Fibroblast of skin of scalp (primary cell): ENCODE measurements at regions not wholly inside any gene's neighbourhood (a gene's known extent, or its start where the extent isn't known, plus 50 kb on each side); places are given as distances from the start of the nearest gene placed in this dataset.
"Not testable (repeated sequence)": the region's sequence is repeated elsewhere in the genome, so short reads cannot be mapped to it uniquely, and the experiment has no call there.

Source experiments
- DNase-seq: peaks from one replicate; pipeline ENCODE4 v3.0.0-alpha.2; 2013

GRCh38 chr5:143908959-143909358 is 97.0 kb downstream of the HMHB1 start:
- no peak for DNase-seq

GRCh38 chr5:143913008-143913752 is 101.2 kb downstream of the HMHB1 start:
- DNase-seq = peak; percentile 88

- DNase-seq = no peak
Measured at GRCh38 chr5:143914756-143915155, 102.8 kb downstream of the HMHB1 start.

- DNase-seq = peak; percentile 64
Measured at GRCh38 chr5:143916451-143916850, 104.5 kb downstream of the HMHB1 start.

GRCh38 chr5:143918961-143919360 is 107.0 kb downstream of the HMHB1 start:
- DNase-seq = no peak

GRCh38 chr5:143920772-143921171 is 108.8 kb downstream of the HMHB1 start:
- DNase-seq = peak; percentile 69

GRCh38 chr5:143921525-143922311 is 109.8 kb downstream of the HMHB1 start:
- peak; percentile 98 for DNase-seq

GRCh38 chr5:143922718-143923117 is 110.8 kb downstream of the HMHB1 start:
- DNase-seq = peak; percentile 87

- peak; percentile 53 for DNase-seq
Measured at GRCh38 chr5:143923634-143924266, 111.8 kb downstream of the HMHB1 start.

GRCh38 chr5:143924311-143924978 is 112.5 kb downstream of the HMHB1 start:
- no peak for DNase-seq

GRCh38 chr5:143924979-143925325 is 113.0 kb downstream of the HMHB1 start:
- DNase-seq = not testable (repeated sequence)

- DNase-seq = no peak
Measured at GRCh38 chr5:143929486-143929885, 117.5 kb downstream of the HMHB1 start.

GRCh38 chr5:143930561-143930960 is 118.6 kb downstream of the HMHB1 start:
- DNase-seq = no peak

- no peak for DNase-seq
Measured at GRCh38 chr5:143931476-143931875, 119.5 kb downstream of the HMHB1 start.

- DNase-seq = no peak
Measured at GRCh38 chr5:143931986-143932385, 120.0 kb downstream of the HMHB1 start.

GRCh38 chr5:143932584-143932983 is 120.6 kb downstream of the HMHB1 start:
- no peak for DNase-seq

- DNase-seq = no peak
Measured at GRCh38 chr5:143933451-143933850, 121.5 kb downstream of the HMHB1 start.

- DNase-seq = no peak
Measured at GRCh38 chr5:143934821-143935220, 122.9 kb downstream of the HMHB1 start.

GRCh38 chr5:143938230-143938629 is 126.3 kb downstream of the HMHB1 start:
- DNase-seq = no peak

GRCh38 chr5:143946837-143947236 is 134.9 kb downstream of the HMHB1 start:
- DNase-seq = peak; percentile 72

GRCh38 chr5:143947313-143947712 is 135.4 kb downstream of the HMHB1 start:
- DNase-seq = no peak

- no peak for DNase-seq
Measured at GRCh38 chr5:143952809-143953208, 140.8 kb downstream of the HMHB1 start.

GRCh38 chr5:143953851-143954250 is 141.9 kb downstream of the HMHB1 start:
- DNase-seq = no peak
